ENCODE measurements at regions not wholly inside any gene's neighbourhood (a gene's known extent, or its start where the extent isn't known, plus 50 kb on each side); places are given as distances from the start of the nearest gene placed in this dataset.

DNA sequence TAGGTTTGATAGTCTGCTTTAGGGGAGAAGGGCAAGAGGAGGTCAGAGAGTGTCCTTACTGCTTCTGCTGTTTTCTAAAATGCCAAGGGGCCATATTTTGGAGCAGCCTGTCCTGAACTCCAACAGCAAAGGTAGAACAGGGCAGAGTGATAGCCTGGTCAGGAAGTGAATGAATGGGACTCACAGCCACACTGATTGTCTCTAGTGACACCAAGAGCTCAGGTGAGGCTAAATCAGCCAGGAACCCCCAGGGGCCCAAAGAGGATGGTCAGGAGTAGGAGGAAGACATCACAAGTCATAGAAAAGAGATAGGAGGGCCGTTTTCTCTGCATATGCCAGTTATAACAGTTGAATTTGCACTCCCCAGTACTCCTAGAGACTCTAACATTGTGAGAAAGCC is 97.4 kb upstream of the DUSP10 start:
- CTCF ChIA-PET, result no interaction called here
- POLR2A ChIA-PET, result no interaction called here
- Mint-ChIP-seq H3K9me3 (ENCODE audit: unreplicated experiment) (no peaks in the 10 kb centered on the region), H3K4me1 (ENCODE audit: low read depth, unreplicated experiment) (no peaks in the 10 kb centered on the region), H3K36me3 (ENCODE audit: insufficient read depth, unreplicated experiment) (no peaks in the 10 kb centered on the region), H3K27me3 (ENCODE audit: insufficient read depth, unreplicated experiment) (no peaks in the 10 kb centered on the region), H3K4me3 (ENCODE audit: unreplicated experiment) (no peak overlapping the region), H3K27ac (ENCODE audit: unreplicated experiment) (no peak overlapping the region)
- no TSS peak for BruUV-seq (replicated peaks)
- Histone ChIP-seq H3K27me3 (replicated peaks; ENCODE audit: control insufficient read depth, insufficient read depth, low read length) (no peaks in the 10 kb centered on the region), H3K4me1 (no peaks in the 10 kb centered on the region), H3K36me3 (ENCODE audit: control insufficient read depth, insufficient read depth, low read length) (no peaks in the 10 kb centered on the region), H3K4me3 (ENCODE audit: low read depth, low read length) (no peak overlapping the region), H3K9me3 (peaks cover 4% of the 10 kb centered on the region; the same call in 1 of the 2 replicates)
- DNase-seq, result no peak
- TF ChIP-seq, protein P1, sequence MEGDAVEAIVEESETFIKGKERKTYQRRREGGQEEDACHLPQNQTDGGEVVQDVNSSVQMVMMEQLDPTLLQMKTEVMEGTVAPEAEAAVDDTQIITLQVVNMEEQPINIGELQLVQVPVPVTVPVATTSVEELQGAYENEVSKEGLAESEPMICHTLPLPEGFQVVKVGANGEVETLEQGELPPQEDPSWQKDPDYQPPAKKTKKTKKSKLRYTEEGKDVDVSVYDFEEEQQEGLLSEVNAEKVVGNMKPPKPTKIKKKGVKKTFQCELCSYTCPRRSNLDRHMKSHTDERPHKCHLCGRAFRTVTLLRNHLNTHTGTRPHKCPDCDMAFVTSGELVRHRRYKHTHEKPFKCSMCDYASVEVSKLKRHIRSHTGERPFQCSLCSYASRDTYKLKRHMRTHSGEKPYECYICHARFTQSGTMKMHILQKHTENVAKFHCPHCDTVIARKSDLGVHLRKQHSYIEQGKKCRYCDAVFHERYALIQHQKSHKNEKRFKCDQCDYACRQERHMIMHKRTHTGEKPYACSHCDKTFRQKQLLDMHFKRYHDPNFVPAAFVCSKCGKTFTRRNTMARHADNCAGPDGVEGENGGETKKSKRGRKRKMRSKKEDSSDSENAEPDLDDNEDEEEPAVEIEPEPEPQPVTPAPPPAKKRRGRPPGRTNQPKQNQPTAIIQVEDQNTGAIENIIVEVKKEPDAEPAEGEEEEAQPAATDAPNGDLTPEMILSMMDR (IDR thresholded peaks at IDR 0.05; ENCODE audit: insufficient read depth in 1 of 2, low read depth in 1 of 2, low read length in 1 of 2, severe bottlenecking in 1 of 2, unreplicated experiment in 1 of 2), result no peak
- intact Hi-C loops (cut with micrococcal nuclease; ENCODE audit: unreplicated experiment), result no loop called here

DNA sequence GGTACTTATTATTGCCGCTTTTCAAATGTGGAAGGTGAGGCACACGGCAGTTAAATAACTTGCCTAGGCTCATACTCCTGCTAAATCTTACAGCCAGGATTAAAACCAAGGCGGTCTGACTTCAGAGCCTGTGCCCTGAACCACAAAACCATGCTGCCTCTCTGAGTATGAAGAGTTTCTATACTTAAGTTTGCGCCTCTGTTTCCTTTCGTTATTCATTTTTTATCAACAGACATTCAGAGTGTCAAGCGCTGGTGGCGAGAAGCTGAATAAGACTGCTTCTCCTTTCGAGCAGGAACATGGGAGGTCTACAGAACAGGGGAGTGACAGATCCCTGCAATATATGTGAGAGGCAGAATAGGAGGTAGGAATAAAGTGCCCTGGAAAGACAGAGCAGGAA is 96.0 kb upstream of the DUSP10 start:
- no peak for DNase-seq
- no peaks in the 10 kb centered on the region for H3K36me3 Mint-ChIP-seq (ENCODE audit: insufficient read depth, unreplicated experiment)
- Histone ChIP-seq H3K36me3 (ENCODE audit: control insufficient read depth, insufficient read depth, low read length) (no peaks in the 10 kb centered on the region), H3K27me3 (replicated peaks; ENCODE audit: control insufficient read depth, insufficient read depth, low read length) (no peaks in the 10 kb centered on the region), H3K4me3 (ENCODE audit: low read depth, low read length) (no peak overlapping the region), H3K9me3 (no peaks in the 10 kb centered on the region), H3K4me1 (no peaks in the 10 kb centered on the region)
- CTCF ChIA-PET, result no interaction called here
- no peak overlapping the region for H3K27ac Mint-ChIP-seq (ENCODE audit: unreplicated experiment)
- TF ChIP-seq, protein P1 (IDR thresholded peaks at IDR 0.05; ENCODE audit: insufficient read depth in 1 of 2, low read depth in 1 of 2, low read length in 1 of 2, severe bottlenecking in 1 of 2, unreplicated experiment in 1 of 2), result no peak
- H3K4me1 Mint-ChIP-seq (ENCODE audit: low read depth, unreplicated experiment), result no peaks in the 10 kb centered on the region
- H3K27me3 Mint-ChIP-seq (ENCODE audit: insufficient read depth, unreplicated experiment), result peaks cover 4% of the 10 kb centered on the region
- H3K4me3 Mint-ChIP-seq (ENCODE audit: unreplicated experiment), result no peak overlapping the region
- BruUV-seq (replicated peaks), result no TSS peak
- POLR2A ChIA-PET, result no interaction called here
- intact Hi-C loops (cut with micrococcal nuclease; ENCODE audit: unreplicated experiment), result no loop called here
- H3K9me3 Mint-ChIP-seq (ENCODE audit: unreplicated experiment), result no peaks in the 10 kb centered on the region

DNA sequence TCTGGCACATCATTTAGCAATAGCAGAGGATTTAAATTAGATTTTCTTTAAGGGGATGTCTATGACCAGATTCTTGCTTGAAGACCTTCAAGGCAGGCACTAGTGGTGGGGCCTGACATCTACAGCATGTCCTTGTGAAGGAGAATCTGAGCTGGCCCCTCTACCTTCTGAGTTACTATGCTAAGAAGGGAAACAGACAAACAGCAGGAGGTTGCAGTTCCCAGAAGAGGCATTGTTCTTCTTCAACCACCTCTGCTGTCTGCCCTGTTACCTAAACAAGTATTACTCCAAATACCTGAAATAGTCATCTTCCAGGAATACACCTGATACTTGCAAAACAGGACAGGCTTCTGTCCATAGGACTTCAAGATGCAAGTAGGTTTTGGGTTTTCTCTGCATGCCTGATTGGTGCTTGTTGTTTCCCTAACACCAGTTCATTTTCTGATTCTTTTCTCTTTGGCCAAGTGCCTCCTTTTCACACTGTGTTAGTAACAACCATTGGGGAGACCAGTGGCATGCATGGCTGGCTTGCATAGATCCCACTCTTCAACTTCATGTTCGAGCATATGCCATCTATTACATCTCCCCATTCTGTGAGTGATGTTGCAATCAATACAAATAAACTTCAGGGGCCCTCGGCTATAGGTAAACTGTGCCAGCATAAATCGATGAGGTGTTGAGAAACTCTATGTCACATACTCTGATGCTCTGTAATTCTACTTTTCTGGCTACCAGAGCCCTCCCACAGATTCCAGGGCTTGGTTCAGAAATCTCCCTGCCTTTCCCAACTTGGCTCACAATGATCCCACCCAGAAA is 93.0 kb upstream of the DUSP10 start:
- H3K36me3 Mint-ChIP-seq (ENCODE audit: insufficient read depth, unreplicated experiment), result no peaks in the 10 kb centered on the region
- TF ChIP-seq, protein P1 (IDR thresholded peaks at IDR 0.05; ENCODE audit: insufficient read depth in 1 of 2, low read depth in 1 of 2, low read length in 1 of 2, severe bottlenecking in 1 of 2, unreplicated experiment in 1 of 2), result no peak
- H3K9me3 Mint-ChIP-seq (ENCODE audit: unreplicated experiment), result no peaks in the 10 kb centered on the region
- no peaks in the 10 kb centered on the region for H3K4me1 Mint-ChIP-seq (ENCODE audit: low read depth, unreplicated experiment)
- ChIA-PET CTCF (no interaction called here), POLR2A (no interaction called here)
- intact Hi-C loops (cut with micrococcal nuclease; ENCODE audit: unreplicated experiment), result no loop called here
- H3K4me1 ChIP-seq, result no peaks in the 10 kb centered on the region
- BruUV-seq (replicated peaks), result no TSS peak
- H3K27me3 Mint-ChIP-seq (ENCODE audit: insufficient read depth, unreplicated experiment), result peaks cover 7% of the 10 kb centered on the region
- H3K27ac Mint-ChIP-seq (ENCODE audit: unreplicated experiment), result no peak overlapping the region
- H3K9me3 ChIP-seq, result no peaks in the 10 kb centered on the region
- DNase-seq, result no peak
- H3K36me3 ChIP-seq (ENCODE audit: control insufficient read depth, insufficient read depth, low read length), result no peaks in the 10 kb centered on the region
- no peak overlapping the region for H3K4me3 ChIP-seq (ENCODE audit: low read depth, low read length)
- H3K27me3 ChIP-seq (replicated peaks; ENCODE audit: control insufficient read depth, insufficient read depth, low read length), result no peaks in the 10 kb centered on the region
- H3K4me3 Mint-ChIP-seq (ENCODE audit: unreplicated experiment), result no peak overlapping the region

Measured in Caco-2 (cell line).